Brain microvascular endothelial cell (primary cell): ENCODE measurements at regions not wholly inside any gene's neighbourhood (a gene's known extent, or its start where the extent isn't known, plus 50 kb on each side); places are given as distances from the start of the nearest gene placed in this dataset.

Source experiments
- DNase-seq: peaks from one replicate; pipeline ENCODE4 v3.0.0-alpha.2; 2020
- H3K27ac ChIP-seq: fragments of 250-450 bp; sonication (Bioruptor Pico); 2 replicates; pipeline ENCODE4 v1.5.1; 2020; ENCODE audit warnings: mild to moderate bottlenecking, moderate library complexity
- H3K27me3 ChIP-seq: fragments of 250-450 bp; sonication (Bioruptor Pico); replicated peaks from 2 replicates; pipeline ENCODE4 v1.5.1; 2020; ENCODE audit warnings: mild to moderate bottlenecking
- H3K36me3 ChIP-seq: fragments of 250-450 bp; sonication (Bioruptor Pico); replicated peaks from 2 replicates; pipeline ENCODE4 v1.5.1; 2020; ENCODE audit warnings: mild to moderate bottlenecking
- H3K4me3 ChIP-seq: 2 replicates; pipeline ENCODE4 v1.5.1; 2011; ENCODE audit warnings: low read depth, mild to moderate bottlenecking, control low read depth, low read length, moderate library complexity
- CTCF ChIP-seq: IDR thresholded peaks from 2 replicates; pipeline ENCODE4 v1.5.1; 2011; ENCODE audit warnings: low read depth, mild to moderate bottlenecking, moderate library complexity, low read length, control low read depth, inconsistent platforms; ENCODE audit errors: missing control alignments
- in situ Hi-C: cut with HindIII; loops from 2 replicates; pipeline ENCODE4 v1.10.0; 2017; ENCODE audit warnings: low sequenced_read_pairs, low pct_ligation_motif_present

DNA sequence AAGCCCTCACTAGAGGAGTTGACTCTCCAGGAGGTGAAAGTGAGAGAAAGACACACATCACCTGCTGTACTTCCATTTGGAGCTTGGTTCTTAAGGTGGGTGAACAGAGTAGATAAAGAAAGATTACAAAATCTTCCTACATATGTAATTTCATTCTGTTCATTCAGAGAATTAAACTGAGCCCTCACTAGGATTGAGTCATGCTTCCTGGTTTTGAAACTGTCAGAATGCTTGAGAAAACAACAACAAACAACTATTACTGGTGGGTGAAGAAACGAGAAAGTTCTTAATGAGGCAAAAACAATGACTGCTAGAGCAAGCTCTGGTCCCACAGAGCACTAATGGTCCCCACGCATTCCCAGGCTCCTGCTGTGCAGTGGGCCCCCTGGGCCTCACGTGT, 841.7 kb downstream of the VRK1 start:
- no peak for DNase-seq
- no peak for TF ChIP-seq CTCF
- Histone ChIP-seq H3K4me3 (no peak overlapping the region), H3K27ac (no peak overlapping the region), H3K27me3 (no peaks in the 10 kb centered on the region), H3K36me3 (no peaks in the 10 kb centered on the region)
- in situ Hi-C loops, result no loop called here

GRCh38 chr14:97640031-97640430, 842.8 kb downstream of the VRK1 start:
- TF ChIP-seq CTCF, result no peak
- no peak for DNase-seq
- Histone ChIP-seq H3K27me3 (no peaks in the 10 kb centered on the region), H3K36me3 (no peaks in the 10 kb centered on the region), H3K27ac (no peak overlapping the region), H3K4me3 (no peak overlapping the region)
- in situ Hi-C loops, result no loop called here

GRCh38 chr14:97641827-97642226, 844.6 kb downstream of the VRK1 start:
- Histone ChIP-seq H3K27me3 (no peaks in the 10 kb centered on the region), H3K4me3 (no peak overlapping the region), H3K27ac (no peak overlapping the region), H3K36me3 (no peaks in the 10 kb centered on the region)
- TF ChIP-seq CTCF, result no peak
- in situ Hi-C loops, result no loop called here
- no peak for DNase-seq

DNA sequence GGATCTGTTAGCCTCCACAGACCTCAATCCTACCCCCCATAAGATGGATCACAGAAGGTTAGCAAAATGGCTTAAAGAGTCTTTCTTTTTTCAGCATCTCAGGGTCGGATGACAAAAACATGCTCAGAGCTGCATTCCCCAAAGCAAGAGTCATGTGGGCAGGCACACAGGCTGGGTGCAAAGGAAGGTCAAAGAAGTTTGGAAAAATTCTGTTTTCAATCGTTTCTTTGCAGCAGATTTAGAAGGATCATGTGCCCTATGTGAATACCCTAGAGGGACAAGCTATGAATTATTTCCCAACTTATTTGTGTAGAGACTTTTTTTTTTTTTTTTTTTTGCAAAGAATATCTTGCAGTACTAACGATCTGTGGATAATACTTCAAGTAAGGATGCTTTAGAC, 845.4 kb downstream of the VRK1 start:
- H3K36me3 ChIP-seq, result no peaks in the 10 kb centered on the region
- no peak overlapping the region for H3K27ac ChIP-seq
- H3K4me3 ChIP-seq, result no peak overlapping the region
- no peak for TF ChIP-seq CTCF
- H3K27me3 ChIP-seq, result no peaks in the 10 kb centered on the region
- in situ Hi-C loops, result no loop called here
- no peak for DNase-seq

GRCh38 chr14:97644365-97644764, 847.2 kb downstream of the VRK1 start:
- TF ChIP-seq CTCF, result no peak
- in situ Hi-C loops, result no loop called here
- Histone ChIP-seq H3K4me3 (no peak overlapping the region), H3K27ac (no peak overlapping the region), H3K27me3 (no peaks in the 10 kb centered on the region), H3K36me3 (no peaks in the 10 kb centered on the region)
- DNase-seq, result no peak

DNA sequence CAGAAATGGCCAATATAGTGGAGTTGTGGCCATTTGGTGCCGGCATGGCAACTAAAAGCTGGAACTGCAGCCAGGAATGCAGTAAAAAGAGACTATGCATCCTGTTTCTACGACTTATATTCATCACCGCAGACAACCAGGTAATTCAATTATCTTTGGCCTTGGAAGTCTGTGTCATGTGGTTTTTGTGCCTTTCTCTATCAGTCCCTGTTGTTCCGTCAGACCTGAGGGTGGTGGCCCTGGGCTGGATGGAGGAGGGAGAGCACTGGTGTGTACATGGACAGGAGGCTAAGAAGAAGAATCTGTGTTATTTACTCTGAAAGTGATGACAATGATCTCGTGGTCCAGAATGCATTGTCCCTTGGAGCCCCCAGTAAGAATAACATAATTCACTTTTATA, 852.6 kb downstream of the VRK1 start:
- in situ Hi-C loops, result no loop called here
- no peaks in the 10 kb centered on the region for H3K27me3 ChIP-seq
- no peak for TF ChIP-seq CTCF
- DNase-seq, result no peak
- H3K27ac ChIP-seq, result no peak overlapping the region
- H3K4me3 ChIP-seq, result no peak overlapping the region
- H3K36me3 ChIP-seq, result no peaks in the 10 kb centered on the region
